LHCN-M2 (cell line): ENCODE measurements at regions not wholly inside any gene's neighbourhood (a gene's known extent, or its start where the extent isn't known, plus 50 kb on each side); places are given as distances from the start of the nearest gene placed in this dataset.

Source experiments
- DNase-seq: peaks from one replicate; pipeline ENCODE4 v3.0.0-alpha.2; 2012; ENCODE audit warnings: low read depth

- DNase-seq = no peak
Measured at GRCh38 chr1:185581020-185581419, 153.2 kb upstream of the HMCN1 start.

DNA sequence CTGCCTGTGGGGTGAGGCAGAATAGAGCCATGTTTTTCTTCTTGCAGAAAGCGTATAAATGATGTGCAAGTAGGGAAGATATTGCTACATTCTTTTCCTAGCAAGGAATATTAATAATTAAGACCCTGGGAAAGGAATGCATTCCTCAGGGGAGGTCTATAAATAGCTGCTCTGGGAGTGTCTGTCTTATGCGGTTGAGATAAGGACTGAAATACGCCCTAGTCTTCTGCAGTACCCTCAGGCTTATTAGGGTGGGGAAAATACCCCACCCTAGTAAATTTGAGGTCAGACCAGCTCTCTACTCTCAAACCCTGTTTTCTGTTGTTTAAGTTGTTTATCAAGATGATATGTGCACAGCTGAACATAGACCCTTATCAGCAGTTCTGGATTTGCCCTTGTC is 155.9 kb upstream of the HMCN1 start:
- no peak for DNase-seq

- DNase-seq = no peak
Measured at GRCh38 chr1:185574139-185574875, 159.9 kb upstream of the HMCN1 start.

DNA sequence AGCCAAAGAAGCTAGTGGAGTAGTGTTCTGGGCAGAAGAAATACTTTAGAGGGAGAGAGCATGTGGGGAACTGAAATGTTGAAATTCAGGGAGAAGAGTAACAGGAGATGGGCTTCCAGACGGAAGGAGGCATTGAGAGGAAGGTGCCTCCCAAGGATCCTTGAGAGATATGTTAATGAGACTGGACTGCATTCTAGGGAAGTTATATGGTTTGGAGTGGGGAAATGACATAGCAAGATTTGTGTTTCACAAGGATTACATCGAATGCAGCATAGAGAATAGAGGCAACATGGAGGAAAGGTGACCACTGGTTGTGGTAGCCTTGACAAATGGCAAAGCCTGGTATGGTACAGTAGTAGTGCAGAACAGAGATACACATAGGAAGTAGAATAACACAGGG is 160.5 kb upstream of the HMCN1 start:
- no peak for DNase-seq

DNA sequence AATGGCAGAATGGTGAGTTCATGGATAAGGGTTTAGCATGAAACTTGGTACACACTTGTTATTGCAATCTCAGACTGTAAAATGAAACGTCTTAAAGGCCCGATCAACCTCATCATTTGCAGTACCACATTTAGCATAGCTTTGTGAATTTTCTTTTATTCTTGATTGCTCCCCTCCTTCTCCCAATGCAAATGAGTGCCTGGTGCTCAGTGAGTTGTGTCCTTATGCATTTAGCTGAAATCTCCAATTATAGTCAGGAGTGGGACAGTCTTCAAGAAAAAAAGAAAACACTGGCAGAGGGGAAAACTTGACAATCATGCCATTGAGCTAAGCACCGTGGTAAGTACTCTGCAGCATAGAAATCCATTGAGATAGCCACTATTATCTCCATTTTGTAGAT is 161.0 kb upstream of the HMCN1 start:
- DNase-seq = no peak

DNA sequence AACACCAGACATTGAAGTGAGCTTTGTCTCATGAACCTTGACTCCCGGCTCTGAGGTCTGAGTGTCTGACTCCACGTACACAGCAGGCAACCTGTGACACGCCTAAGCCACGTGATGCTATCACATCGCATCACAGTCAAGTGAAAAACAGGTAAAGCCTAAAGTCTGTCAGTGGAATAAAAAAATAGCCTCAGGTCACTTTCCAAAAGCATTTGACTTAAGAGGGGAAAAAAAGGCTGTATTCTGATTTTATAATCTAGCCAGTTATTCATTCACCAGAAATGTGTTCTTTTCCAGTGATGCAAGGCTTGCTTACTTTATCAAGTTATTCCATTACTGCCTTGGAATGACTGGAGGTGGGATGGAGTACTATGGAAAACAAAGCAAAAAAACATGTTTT is 163.2 kb upstream of the HMCN1 start:
- DNase-seq = no peak

GRCh38 chr1:185568155-185569123 is 165.8 kb upstream of the HMCN1 start:
- DNase-seq = peak; percentile 26

- no peak for DNase-seq
Measured at GRCh38 chr1:185567440-185567839, 166.8 kb upstream of the HMCN1 start.

- peak; percentile 65 for DNase-seq
Measured at GRCh38 chr1:185566995-185567394, 167.2 kb upstream of the HMCN1 start.

DNA sequence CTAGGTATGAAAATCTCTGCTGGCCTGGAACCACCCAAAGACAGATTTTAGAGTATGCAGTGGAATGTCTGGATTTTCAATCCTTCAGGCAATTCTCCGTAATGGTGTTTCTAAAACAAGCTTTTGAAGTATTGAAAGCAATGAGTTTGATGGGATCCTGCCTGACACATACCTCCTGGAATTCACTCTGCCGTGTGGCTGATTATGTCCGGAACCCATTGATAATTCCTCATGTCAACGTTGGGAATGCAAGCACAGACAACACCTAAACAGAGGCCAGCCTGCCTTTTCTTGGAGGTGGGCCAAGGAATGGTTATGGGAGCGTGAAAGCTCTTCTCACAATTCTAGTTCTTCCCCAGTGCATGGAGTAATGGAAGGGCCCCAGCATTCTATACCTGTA is 168.9 kb upstream of the HMCN1 start:
- peak; percentile 13 for DNase-seq

- DNase-seq = no peak
Measured at GRCh38 chr1:185564816-185565215, 169.4 kb upstream of the HMCN1 start.

DNA sequence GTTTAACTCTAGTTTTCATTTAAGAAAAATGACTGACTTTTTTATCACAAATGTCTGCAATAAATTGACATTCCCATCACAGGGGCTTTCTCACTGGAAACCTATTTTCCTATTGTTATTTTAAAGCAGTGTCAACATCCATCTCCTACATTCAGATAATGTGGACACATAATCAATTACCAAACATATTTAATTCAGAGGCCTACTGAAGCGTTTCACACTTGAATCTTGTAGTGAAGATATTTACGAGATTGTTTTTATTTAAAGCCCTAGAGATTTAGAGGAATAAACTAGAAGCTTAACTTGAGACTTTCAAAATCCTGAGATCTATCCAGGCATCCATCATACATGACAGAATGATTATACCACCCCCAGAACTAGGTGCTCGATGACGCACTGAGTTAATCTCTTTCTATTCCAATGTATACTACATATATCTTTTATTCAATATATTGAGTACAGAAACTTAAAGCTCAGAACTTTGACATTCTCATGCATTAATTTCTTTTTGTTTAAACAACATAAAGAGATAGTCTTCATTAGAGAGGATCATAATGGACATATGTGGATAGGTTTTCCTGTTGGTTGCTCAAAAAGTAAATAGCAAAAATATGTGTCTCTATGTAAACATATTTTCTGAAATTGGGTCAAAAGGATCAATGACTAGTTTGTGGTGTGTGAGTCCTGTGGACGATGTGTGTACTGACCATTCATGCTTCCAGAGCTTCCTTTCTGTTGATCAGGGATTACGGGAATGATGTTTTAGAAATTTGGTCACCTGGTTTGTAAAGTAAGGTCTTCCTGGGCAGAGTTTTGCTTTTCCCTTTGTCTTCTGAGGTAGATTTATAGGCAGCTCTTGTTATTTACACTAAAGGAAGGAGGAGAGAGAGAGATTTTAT is 171.5 kb upstream of the HMCN1 start:
- no peak for DNase-seq

DNA sequence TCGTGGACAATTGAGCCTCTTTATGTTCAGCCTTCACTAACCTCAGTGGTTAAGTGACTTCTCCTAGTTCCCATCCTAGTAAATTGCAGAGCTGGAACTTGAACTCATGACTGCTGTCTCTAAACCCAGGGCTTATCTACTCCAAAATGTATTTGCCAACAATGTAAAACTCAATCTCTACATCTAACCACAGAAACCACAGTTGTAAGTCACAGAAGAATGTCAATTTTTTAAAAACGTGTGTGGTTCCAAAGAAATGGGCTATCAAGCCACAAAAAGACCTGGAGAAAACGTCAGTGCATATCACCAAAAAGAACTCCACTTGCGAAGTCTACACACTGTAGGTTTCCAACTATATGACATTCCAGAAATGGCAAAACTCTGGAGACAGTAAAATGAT is 172.6 kb upstream of the HMCN1 start:
- no peak for DNase-seq

GRCh38 chr1:185560760-185561159 is 173.4 kb upstream of the HMCN1 start:
- DNase-seq = no peak

DNA sequence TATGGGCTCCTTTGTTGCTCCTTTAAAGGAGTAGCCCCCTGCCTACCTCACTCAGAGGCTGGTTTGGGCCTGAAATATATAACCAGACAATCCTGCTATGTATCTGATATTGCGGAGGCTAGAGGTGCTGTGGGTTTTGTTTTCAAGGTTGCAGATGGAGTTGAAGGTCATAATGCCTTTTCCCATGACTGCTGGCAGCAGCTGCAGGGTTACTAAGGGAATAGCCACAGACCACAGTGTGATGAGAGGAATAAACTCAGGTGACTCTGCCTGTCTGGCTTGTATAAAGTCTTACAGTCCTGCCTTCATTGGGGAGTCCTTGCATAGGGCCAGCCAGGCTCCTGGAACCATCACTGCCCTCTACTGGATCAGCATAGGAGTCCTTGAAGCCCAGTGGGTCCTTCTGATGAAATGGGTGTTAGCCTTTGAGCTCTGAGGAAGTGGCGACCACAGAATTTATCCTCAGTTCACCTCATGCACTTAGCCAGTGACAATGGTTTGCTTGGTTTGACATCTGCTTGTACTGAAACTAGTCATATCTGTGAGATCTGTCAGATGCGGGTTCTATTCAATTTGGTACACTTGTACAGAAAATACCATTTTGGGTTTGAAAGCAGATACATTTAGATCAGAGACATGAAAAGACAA is 174.4 kb upstream of the HMCN1 start:
- peak; percentile 76 for DNase-seq

GRCh38 chr1:185559151-185559550 is 175.0 kb upstream of the HMCN1 start:
- no peak for DNase-seq

- no peak for DNase-seq
Measured at GRCh38 chr1:185556561-185556960, 177.6 kb upstream of the HMCN1 start.

DNA sequence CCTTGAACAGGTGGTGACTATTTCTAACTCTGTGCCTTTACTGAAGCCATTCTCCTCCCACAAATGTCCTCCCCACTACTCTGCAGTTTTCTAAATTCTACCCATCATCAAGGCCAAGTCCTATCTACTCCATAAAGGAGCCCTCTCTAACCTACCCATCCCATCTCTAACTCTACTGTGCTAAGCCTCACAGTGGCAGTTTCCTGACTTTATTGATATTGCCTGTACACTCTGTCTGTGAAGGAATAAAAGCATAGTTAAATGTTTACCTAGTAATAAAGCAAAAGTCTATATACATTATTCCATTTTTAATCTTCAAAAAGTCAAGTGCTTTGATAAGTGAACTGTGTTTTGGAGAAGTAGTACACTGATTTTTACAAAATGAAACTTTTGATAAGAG is 178.4 kb upstream of the HMCN1 start:
- DNase-seq = no peak

GRCh38 chr1:185551008-185551407 is 183.2 kb upstream of the HMCN1 start:
- DNase-seq = peak; percentile 24

DNA sequence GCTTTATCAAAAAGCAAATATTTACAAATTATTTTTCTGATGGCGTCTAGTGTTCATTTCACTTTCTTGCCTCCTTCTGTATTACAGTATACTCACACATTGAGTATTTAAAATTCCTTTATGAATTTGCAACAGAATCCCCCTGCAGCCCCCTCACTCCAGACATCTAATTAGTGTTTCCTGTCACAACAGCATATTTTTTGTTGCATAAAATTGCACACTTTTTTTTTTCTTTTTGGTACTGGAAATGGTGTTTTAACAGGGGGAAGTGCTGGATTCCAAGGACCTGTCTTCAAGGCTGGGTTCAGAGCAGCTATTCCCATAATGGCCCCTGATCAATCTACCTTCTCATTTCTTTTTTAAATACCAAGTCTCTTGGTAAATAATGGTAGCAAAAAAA is 184.3 kb upstream of the HMCN1 start:
- DNase-seq = no peak

GRCh38 chr1:185546029-185546428 is 188.2 kb upstream of the HMCN1 start:
- no peak for DNase-seq
